ENCODE measurements at regions not wholly inside any gene's neighbourhood (a gene's known extent, or its start where the extent isn't known, plus 50 kb on each side); places are given as distances from the start of the nearest gene placed in this dataset.
"Not testable (repeated sequence)": the region's sequence is repeated elsewhere in the genome, so short reads cannot be mapped to it uniquely, and the experiment has no call there.

DNA sequence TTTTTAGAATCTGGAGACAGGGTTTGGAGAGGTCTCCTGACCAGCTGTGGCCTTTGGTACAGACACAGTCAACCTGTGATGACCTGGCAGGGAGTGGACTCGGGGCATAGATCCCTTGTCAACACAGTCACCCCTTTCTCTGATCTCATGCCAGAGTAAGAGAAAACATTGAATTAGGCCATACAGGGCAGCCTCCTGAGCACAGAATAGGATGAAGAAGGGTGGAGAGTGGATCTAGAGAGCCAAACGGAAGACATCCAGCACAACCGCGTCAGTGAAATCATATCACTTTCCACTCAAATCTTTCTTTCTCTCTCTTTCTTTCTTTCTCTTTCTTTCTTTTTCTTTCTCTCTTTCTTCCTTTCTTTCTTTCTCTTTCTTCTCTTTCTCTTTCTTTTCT, 145.9 kb upstream of the TBX3 start:
- no peak for DNase-seq

DNA sequence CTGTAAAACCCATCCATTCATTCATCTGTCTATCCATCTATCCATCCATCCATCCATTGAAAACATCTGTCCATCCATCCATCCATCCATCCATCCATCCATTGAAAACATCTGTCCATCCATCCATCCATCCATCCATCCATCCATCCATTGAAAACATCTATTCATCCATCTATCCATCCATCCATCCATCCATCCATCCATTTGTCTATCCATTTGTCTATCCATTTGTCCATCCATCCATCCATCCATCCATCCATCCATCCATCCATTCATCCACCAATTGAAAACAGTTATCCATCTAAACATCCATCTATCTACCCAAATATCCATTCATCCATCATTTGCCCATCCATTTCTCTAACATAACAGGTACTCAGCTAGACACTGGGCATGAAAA, 145.3 kb upstream of the TBX3 start:
- not testable (repeated sequence) for DNase-seq

DNA sequence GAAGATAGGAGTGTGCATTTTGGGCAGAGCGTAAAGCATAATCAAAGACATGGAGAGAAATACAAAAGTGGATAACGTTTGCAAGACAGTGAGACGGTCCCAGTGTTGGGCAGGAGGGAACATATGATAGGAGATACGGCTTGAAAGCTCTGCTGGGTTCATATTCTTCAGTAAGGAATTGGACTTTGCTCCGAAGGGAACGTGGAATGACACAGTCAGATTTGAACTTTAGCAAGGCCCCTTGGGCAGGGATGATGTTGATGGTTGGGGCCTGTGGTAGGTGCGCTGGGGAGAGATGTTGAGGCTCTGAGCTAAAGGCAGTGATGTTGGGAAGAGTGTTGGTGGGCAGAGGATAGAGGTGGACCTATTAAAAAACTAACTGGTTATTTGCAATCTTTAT, 143.5 kb upstream of the TBX3 start:
- no peak for DNase-seq

DNA sequence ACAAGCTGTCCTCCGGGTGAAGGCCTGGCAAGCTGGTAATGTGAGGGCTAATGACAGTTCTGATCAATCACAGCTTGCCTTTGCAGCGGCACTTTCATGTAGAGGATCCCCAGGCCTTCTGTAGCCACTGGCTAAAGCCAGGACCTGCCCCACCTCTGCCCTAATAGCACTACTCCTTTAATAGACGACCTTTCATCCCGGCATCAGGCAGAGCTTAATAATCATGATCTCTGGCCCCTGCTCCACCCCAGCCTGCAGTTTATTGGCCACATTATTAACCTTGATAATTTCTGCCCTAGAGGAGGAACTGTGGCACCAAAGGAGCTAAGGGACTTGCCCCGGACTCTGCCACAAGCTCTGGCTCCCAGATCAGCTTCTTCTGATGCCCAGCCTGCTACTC, 142.3 kb upstream of the TBX3 start:
- no peak for DNase-seq

DNA sequence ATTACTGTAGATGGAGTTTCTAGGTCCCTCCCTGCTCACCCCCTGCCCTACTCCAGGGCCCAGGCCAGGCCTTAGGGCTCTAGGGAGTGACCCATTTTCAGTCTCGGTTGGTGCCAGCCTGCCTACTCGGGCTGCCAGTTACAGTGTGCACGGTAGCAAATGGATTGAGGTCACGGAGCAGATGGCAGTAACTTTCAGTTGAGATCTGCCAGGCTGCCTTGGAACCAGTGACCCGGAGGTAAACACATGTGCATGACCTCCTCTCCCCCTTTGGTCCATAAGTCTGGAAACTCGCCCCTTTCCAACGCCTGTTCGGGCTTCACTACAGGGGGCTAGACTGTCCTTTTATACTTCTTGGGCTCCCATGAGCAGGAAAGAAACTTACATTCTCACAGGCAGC, 139.7 kb upstream of the TBX3 start:
- no peak for DNase-seq

GRCh38 chr12:114821570-114821969, 137.6 kb upstream of the TBX3 start:
- DNase-seq = peak; percentile 33

DNA sequence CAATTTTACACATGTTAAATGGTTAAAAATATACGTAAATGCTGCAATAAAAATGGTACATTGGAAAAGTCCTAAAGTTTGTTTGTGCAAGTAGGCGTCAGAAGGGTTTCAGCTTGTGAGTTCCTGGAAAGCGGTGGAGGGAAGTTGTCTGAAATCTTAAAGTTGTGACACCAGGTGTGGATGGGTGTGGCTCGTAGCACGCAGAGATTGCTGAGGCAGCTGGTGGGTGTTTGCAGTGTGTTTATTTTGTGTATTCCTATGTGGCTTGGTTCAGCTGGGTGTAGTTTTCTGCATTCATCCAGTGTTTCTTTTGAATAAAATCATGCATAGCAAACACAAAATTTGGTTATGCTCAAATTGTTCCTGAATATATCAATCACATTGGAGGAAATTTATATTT, 136.8 kb upstream of the TBX3 start:
- DNase-seq = no peak

DNA sequence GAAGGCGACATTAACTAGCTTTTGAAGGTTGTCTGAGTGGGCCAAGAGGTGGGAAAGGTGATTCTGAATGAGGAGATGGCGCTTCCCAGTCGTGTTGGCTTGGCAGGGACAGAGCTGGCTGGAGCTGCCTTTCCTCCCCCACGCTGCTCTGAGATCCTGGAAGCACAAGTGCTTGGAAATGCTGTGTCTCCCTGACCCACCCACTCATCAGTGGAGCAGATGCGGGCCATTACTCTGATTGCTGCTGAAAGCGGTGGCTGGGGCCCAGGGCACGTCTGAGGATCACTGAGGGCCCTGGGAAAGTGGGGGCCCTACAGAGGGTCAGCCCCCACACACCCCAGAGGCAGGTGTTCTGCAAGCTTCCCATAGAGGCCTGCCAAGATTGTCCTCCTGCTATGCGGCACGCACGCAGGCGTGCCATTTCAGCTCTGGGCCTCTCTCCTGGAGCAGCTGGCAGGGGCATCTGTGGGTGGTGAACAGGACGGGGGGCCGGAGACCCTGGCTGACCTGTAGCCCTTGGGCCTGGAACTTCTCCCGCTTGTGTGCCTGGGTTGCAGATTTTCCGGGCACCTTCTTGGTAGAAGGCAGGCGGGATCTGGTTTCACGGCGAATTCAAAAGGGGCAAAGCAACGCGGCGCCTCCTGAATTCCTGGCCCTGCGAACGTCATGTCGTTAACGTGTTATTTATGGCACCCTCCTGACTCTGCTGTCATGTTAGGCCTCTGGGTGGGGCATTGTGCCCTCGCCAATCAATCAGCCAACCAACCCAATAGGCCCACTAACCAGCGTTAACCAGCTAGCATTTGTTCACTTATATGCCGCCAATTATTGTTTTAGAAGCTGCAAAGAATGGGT, 133.8 kb upstream of the TBX3 start:
- DNase-seq = no peak

DNA sequence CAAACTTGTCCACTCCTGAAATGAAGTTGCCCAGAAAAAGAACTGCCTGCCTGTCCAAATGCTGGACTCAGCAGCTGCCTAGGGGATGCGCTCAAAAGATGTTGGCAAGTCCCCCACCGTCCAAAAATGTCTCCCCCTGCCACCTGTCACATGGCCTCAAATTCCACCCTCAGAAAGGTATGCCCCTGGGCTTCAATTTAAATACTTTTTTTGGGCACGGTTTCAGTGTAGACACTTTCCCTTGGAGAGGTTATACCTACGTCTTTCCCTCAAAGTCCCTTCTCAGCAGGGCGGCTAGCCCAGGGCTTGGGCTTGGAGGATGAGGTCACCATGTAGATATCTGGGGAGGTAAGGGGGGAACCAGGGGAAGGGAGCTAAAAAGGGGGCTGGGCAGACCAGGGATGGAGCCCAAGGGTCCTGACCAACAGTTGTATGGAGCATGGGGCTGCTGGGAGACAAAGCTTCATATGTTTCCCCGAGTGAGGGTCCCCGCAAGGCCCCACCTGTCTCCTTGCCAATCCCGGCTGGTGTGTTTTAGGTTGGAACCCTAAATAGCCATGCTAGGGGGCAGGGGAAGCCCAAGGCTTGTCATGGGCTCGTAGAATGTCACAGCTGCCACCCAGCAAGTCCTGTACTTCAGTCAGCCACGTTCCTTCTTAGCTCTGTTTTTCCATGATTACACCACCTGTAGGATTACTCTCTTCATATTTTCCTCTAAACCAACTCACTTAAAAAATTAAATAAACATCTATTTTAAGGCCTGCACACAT, 131.2 kb upstream of the TBX3 start:
- no peak for DNase-seq

GRCh38 chr12:114812858-114813761, 129.1 kb upstream of the TBX3 start:
- DNase-seq = no peak

DNA sequence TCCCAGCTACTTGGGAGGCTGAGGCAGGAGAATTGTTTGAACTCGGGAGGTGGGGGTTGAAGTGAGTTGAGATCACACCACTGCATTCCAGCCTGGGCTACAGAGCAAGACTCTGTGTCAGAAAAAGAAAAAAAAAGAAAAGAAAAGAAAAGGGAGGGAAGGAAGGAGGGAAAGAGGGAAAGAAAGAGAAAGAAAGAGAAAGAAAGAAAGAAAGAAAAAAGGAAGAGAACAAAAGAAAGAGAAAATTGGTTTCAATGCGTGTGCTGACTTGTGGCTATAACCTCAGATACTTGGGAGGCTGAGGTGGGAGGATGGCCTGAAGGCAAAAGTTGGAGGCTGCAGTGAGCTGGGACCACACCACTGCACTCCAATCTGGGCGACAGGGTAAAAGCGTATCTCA, 128.4 kb upstream of the TBX3 start:
- DNase-seq = no peak

GRCh38 chr12:114809097-114809496, 125.1 kb upstream of the TBX3 start:
- no peak for DNase-seq

DNA sequence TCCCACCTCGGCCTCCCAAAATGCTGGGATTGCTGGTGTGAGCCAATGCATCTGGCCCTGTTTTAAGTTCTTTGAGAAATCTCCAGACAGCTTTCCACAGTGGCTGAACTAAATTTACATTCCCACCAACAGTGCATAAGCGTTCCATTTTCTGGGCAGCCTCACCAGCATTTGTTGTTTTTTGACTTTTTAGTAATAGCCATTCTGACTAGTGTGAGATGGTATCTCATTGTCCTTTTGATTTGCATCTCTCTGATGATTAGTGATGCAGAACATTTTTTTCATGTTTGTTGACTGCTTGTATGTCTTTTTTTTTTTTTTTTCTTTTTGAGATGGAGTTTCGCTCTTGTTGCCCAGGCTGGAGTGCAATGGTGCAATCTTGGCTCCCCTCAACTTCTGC, 117.4 kb upstream of the TBX3 start:
- DNase-seq = not testable (repeated sequence)

DNA sequence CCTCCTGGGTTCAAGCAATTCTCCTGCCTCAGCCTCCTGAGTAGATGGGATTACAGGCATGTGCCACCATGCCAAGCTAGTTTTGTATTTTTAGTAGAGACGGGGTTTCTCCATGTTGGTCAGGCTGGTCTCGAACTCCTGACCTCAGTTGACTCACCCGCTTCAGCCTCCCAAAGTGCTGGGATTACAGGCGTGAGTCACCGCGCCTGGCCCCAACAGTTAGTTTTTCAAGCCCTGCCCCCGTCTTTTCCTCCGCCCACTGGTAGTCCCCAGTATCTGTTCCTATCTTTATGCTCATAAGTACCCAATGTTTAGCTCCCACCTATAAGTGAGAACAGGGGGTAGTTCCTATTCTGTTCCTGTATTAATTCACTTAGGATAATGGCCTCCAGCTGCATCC, 116.6 kb upstream of the TBX3 start:
- peak; percentile 52 for DNase-seq

DNA sequence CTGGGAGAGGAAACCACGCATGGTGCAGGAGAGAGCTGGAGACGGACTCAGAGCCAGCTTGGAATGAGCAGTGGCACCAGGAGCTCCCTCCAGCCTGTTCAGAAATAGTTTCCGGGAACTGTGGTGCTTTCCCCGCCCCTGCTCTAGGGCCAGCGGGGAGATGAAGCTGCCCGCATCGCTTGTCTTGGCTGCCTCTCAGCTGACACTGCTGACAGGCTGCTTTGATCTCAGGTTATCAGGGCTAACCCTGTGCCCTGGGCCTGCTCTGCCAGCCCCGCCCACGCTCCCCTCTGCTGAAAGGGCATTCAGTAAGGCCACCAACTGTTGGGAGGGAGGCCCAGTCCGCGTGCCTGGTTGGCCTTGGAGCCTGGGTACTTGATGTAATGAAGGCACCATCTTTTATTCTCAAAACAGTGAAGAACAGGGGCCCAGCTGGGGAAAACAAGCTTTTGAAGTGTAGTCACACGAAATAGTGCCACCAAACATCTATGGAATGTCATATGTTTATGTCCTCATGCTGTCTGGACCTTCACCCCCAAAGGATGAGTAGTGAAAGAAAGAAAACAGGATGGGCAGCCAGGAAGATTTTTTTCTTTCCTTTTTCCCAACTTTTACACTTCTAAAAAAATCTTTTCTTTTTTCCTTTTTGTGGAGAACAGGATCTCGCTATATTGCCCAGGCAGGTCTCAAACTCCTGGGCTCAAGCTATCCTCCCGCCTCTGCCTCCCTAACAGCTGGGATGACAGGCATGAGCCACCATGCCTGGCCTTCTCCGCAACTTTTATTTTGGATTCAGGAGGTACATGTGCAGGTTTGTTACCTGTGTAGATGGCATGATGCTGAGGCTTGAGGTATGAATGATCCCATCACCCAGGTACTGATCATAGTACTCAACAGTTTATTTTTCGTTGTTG, 115.9 kb upstream of the TBX3 start:
- peak; percentile 53 for DNase-seq

GRCh38 chr12:114794049-114794558, 110.1 kb upstream of the TBX3 start:
- no peak for DNase-seq

DNA sequence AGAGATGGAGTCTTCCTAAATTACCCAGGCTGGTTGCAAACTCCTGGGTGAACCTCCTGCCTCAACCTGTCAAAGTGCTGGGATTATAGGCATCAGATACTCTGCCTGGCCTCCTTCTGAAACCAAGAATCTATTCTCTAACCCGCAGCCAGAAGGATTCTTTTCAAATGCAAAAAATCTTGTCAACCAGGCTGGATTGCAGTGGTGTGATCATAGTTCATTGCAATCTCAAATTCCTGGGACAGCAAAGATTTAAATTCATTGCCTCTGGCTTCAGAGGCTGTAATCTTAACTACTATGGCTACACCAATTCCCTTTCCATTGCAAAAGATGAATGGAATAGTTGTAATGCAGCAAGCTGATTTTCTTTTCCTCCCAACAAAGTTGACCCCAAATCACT, 106.3 kb upstream of the TBX3 start:
- DNase-seq = no peak

GRCh38 chr12:114789821-114790220, 105.8 kb upstream of the TBX3 start:
- no peak for DNase-seq

- DNase-seq = no peak
Observed at GRCh38 chr12:114789276-114789675, 105.3 kb upstream of the TBX3 start.

DNA sequence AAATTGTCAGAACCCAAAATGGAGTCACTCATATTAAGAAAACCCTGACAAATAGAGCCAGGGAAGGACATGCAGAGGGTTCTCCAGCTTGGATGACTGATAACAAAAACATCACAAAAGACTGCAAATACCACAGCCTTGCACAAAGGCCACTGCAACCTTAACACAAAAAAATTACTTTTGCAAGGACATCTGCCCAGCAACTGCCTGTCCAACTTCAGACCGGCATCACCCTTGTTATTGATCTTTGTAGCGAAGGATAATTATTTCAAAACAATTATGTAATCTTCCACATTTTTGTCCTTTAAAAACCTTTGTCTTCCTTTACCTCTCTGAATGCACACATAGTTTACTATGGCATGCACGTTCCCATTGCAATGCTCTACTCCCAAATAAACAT, 100.6 kb upstream of the TBX3 start:
- DNase-seq = no peak

DNA sequence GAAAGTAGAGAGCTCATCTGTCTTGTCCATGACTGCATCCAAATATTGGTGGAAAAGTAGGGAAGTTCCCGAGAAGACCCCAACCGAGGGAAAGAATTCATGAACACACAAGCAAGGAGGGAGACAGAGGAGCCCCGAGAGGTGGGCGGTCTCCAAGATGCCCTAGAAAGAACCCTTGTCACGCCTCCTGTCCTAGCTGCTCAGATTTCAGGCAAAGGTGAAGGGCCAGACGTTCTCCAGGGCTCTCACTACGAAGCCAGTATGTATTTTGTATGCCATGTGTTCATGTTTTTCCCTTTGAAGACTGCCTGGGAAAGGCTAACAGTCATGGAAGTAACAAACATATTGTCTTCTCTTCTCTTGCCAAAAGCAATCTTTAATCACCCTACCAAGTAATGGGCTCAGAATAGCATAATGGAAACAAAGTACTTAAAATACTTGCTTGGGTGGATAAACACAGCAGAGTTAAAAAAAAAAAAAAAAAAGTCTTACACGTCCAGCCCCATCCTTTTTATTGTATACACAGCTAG, 99.2 kb upstream of the TBX3 start:
- DNase-seq = no peak
